ENCODE measurements at regions not wholly inside any gene's neighbourhood (a gene's known extent, or its start where the extent isn't known, plus 50 kb on each side); places are given as distances from the start of the nearest gene placed in this dataset.

- H3K4me3 ChIP-seq (ENCODE audit: low read depth, low read length): no peak overlapping the region
- TF ChIP-seq, protein P1, sequence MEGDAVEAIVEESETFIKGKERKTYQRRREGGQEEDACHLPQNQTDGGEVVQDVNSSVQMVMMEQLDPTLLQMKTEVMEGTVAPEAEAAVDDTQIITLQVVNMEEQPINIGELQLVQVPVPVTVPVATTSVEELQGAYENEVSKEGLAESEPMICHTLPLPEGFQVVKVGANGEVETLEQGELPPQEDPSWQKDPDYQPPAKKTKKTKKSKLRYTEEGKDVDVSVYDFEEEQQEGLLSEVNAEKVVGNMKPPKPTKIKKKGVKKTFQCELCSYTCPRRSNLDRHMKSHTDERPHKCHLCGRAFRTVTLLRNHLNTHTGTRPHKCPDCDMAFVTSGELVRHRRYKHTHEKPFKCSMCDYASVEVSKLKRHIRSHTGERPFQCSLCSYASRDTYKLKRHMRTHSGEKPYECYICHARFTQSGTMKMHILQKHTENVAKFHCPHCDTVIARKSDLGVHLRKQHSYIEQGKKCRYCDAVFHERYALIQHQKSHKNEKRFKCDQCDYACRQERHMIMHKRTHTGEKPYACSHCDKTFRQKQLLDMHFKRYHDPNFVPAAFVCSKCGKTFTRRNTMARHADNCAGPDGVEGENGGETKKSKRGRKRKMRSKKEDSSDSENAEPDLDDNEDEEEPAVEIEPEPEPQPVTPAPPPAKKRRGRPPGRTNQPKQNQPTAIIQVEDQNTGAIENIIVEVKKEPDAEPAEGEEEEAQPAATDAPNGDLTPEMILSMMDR (IDR thresholded peaks at IDR 0.05; ENCODE audit: insufficient read depth, low read length): no peak
- DNase-seq (ENCODE audit: low read depth): no peak
Measured at GRCh38 chr2:180494286-180494685, 486.1 kb upstream of the UBE2E3 start.

DNA sequence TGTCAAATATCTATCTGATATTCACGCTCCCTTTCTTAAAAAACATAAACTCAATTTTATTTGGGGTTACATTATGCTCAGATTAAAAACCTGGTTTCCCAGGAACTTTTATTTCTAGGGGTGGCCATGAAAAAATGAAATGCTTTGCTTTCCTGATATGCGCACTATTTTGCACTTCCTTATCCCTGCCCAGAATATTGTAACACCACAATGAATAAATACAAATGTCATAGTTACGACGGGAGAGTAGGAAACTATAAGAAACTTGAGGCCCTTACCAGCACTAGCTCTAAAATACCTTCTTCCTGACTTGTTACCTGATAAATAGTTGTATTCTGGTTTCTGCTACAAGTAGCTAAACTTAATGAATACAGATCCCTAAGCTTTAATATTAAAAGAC, 475.6 kb upstream of the CWC22 start:
- H3K4me3 ChIP-seq (ENCODE audit: low read depth, low read length): no peak overlapping the region
- TF ChIP-seq, protein P1 (IDR thresholded peaks at IDR 0.05; ENCODE audit: insufficient read depth, low read length): no peak

GRCh38 chr2:180481998-180482397, 474.9 kb upstream of the CWC22 start:
- TF ChIP-seq, protein P1 (IDR thresholded peaks at IDR 0.05; ENCODE audit: insufficient read depth, low read length): no peak
- no peak overlapping the region for H3K4me3 ChIP-seq (ENCODE audit: low read depth, low read length)
- DNase-seq (ENCODE audit: low read depth): peak; percentile 23

More for the DNA sequence above, 475.6 kb upstream of the CWC22 start:
- no peak for DNase-seq (ENCODE audit: low read depth)

DNA sequence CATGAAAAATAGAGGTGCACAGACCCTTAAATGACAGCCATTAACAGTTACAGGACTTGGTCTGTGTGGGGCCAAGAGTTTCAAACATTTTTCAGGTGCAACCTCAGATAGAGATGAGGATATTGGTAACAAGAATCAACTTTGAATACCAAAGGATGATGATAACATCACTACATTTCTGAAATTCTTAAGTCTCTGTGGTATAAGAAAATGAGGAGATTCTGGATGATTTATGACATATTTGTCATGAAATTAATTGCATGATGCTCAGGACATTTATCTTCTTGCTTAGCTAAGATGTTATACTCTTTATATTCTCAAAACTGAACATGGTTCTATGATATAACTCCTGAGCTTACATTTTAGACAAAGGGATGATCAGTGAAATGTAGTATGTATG, 471.8 kb upstream of the CWC22 start:
- TF ChIP-seq, protein P1 (IDR thresholded peaks at IDR 0.05; ENCODE audit: insufficient read depth, low read length): no peak
- no peak overlapping the region for H3K4me3 ChIP-seq (ENCODE audit: low read depth, low read length)
- no peak for DNase-seq (ENCODE audit: low read depth)

DNA sequence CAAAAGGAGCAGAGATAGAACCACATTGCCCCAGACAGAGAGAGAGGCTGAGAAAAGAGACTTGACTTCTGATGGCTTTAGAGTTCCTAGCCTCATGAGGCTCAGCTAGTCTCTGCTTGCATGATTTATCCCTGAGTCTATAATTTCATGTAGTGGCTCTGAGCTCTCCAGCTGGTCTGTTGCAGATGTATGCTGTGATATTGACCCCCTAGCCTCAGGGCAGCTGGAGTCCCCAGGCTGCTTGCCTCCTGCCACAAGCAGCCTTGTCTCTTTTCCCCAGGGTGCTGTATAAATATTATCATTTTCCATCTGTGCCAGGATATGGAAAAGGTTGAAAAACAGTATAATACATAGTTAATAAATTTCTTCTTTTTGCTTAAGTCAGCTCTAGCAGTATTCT, 467.6 kb upstream of the CWC22 start:
- no peak overlapping the region for H3K4me3 ChIP-seq (ENCODE audit: low read depth, low read length)
- TF ChIP-seq, protein P1 (IDR thresholded peaks at IDR 0.05; ENCODE audit: insufficient read depth, low read length): no peak
- no peak for DNase-seq (ENCODE audit: low read depth)

- H3K4me3 ChIP-seq (ENCODE audit: low read depth, low read length): no peak overlapping the region
- TF ChIP-seq, protein P1 (IDR thresholded peaks at IDR 0.05; ENCODE audit: insufficient read depth, low read length): no peak
- peak; percentile 48 for DNase-seq (ENCODE audit: low read depth)
Measured at GRCh38 chr2:180473456-180473855, 466.4 kb upstream of the CWC22 start.

- peak; percentile 77 for DNase-seq (ENCODE audit: low read depth)
- TF ChIP-seq, protein P1 (IDR thresholded peaks at IDR 0.05; ENCODE audit: insufficient read depth, low read length): no peak
- H3K4me3 ChIP-seq (ENCODE audit: low read depth, low read length): no peak overlapping the region
Measured at GRCh38 chr2:180472133-180472532, 465.0 kb upstream of the CWC22 start.

All from fibroblast of the aortic adventitia (primary cell).